ENCODE measurements at regions not wholly inside any gene's neighbourhood (a gene's known extent, or its start where the extent isn't known, plus 50 kb on each side); places are given as distances from the start of the nearest gene placed in this dataset.

GRCh38 chr5:32498484-32498883 lies 53.9 kb upstream of the ZFR start:
- TF ChIP-seq, protein P1, sequence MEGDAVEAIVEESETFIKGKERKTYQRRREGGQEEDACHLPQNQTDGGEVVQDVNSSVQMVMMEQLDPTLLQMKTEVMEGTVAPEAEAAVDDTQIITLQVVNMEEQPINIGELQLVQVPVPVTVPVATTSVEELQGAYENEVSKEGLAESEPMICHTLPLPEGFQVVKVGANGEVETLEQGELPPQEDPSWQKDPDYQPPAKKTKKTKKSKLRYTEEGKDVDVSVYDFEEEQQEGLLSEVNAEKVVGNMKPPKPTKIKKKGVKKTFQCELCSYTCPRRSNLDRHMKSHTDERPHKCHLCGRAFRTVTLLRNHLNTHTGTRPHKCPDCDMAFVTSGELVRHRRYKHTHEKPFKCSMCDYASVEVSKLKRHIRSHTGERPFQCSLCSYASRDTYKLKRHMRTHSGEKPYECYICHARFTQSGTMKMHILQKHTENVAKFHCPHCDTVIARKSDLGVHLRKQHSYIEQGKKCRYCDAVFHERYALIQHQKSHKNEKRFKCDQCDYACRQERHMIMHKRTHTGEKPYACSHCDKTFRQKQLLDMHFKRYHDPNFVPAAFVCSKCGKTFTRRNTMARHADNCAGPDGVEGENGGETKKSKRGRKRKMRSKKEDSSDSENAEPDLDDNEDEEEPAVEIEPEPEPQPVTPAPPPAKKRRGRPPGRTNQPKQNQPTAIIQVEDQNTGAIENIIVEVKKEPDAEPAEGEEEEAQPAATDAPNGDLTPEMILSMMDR (IDR thresholded peaks at IDR 0.05; ENCODE audit: low read depth, low read length), result no peak
- no peak for TF ChIP-seq MAX (IDR thresholded peaks at IDR 0.05; ENCODE audit: low read depth, low read length)

All from NB4 (cell line).